ENCODE measurements at regions not wholly inside any gene's neighbourhood (a gene's known extent, or its start where the extent isn't known, plus 50 kb on each side); places are given as distances from the start of the nearest gene placed in this dataset.
"Not testable (repeated sequence)": the region's sequence is repeated elsewhere in the genome, so short reads cannot be mapped to it uniquely, and the experiment has no call there.

GRCh38 chr19:29006057-29006735, 206.8 kb downstream of the UQCRFS1 start:
- DNase-seq: no peak

GRCh38 chr19:29004796-29005195, 208.2 kb downstream of the UQCRFS1 start:
- DNase-seq: no peak

GRCh38 chr19:29003641-29004409, 209.1 kb downstream of the UQCRFS1 start:
- DNase-seq: no peak

- no peak for DNase-seq
Measured at GRCh38 chr19:29002336-29002735, 210.6 kb downstream of the UQCRFS1 start.

GRCh38 chr19:29001597-29002245, 211.2 kb downstream of the UQCRFS1 start:
- DNase-seq: no peak

GRCh38 chr19:29001141-29001581, 211.8 kb downstream of the UQCRFS1 start:
- no peak for DNase-seq

GRCh38 chr19:28999724-29000433, 213.1 kb downstream of the UQCRFS1 start:
- DNase-seq: no peak

GRCh38 chr19:28998974-28999373, 214.0 kb downstream of the UQCRFS1 start:
- DNase-seq: no peak

GRCh38 chr19:28997866-28998265, 215.1 kb downstream of the UQCRFS1 start:
- not testable (repeated sequence) for DNase-seq

GRCh38 chr19:28990522-28990921, 222.4 kb downstream of the UQCRFS1 start:
- no peak for DNase-seq

- DNase-seq: no peak
Measured at GRCh38 chr19:28989739-28990138, 223.2 kb downstream of the UQCRFS1 start.

GRCh38 chr19:28988066-28988465, 224.9 kb downstream of the UQCRFS1 start:
- no peak for DNase-seq

- DNase-seq: no peak
Measured at GRCh38 chr19:28987177-28987576, 225.8 kb downstream of the UQCRFS1 start.

GRCh38 chr19:28985201-28985600, 227.8 kb downstream of the UQCRFS1 start:
- DNase-seq: no peak

GRCh38 chr19:28984315-28984714, 228.6 kb downstream of the UQCRFS1 start:
- DNase-seq: no peak

- DNase-seq: no peak
Measured at GRCh38 chr19:28983430-28983829, 229.5 kb downstream of the UQCRFS1 start.

GRCh38 chr19:28981994-28982393, 231.0 kb downstream of the UQCRFS1 start:
- DNase-seq: no peak

- no peak for DNase-seq
Measured at GRCh38 chr19:28981518-28981917, 231.4 kb downstream of the UQCRFS1 start.

- DNase-seq: no peak
Measured at GRCh38 chr19:28980236-28980868, 232.6 kb downstream of the UQCRFS1 start.

- DNase-seq: no peak
Measured at GRCh38 chr19:28977826-28978225, 235.1 kb downstream of the UQCRFS1 start.

GRCh38 chr19:28972058-28972852, 240.7 kb downstream of the UQCRFS1 start:
- DNase-seq: no peak

GRCh38 chr19:28971513-28971912, 241.4 kb downstream of the UQCRFS1 start:
- no peak for DNase-seq
